Ramos (cell line): ENCODE measurements at regions not wholly inside any gene's neighbourhood (a gene's known extent, or its start where the extent isn't known, plus 50 kb on each side); places are given as distances from the start of the nearest gene placed in this dataset.

Experiments
- in situ Hi-C: fragments of 300-500 bp; cut with MboI; formaldehyde crosslinking; loops from one replicate; pipeline ENCODE4 v1.14.3; 2022; ENCODE audit warnings: low sequenced_read_pairs; ENCODE audit not compliant: unreplicated experiment

DNA sequence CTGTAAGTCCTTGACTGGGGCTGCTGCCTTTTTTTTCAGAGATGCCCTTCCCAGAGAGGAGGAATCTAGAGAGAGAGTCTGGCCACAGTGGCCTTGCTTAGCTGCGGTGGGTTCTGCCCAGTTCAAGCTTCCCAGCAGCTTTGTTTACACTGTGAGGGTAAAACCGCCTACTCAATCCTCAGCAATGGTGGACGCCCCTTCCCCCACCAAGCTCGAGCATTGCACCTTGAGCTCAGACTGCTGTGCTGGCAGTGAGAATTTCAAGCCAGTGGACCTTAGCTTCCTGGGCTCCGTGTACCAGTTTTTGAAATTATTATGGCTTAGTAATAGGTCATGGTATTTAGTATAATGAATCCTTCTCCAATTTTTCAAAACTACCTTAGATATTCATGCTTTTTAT lies 395.4 kb downstream of the NPIPA7 start:
- in situ Hi-C loops, result no loop called here

DNA sequence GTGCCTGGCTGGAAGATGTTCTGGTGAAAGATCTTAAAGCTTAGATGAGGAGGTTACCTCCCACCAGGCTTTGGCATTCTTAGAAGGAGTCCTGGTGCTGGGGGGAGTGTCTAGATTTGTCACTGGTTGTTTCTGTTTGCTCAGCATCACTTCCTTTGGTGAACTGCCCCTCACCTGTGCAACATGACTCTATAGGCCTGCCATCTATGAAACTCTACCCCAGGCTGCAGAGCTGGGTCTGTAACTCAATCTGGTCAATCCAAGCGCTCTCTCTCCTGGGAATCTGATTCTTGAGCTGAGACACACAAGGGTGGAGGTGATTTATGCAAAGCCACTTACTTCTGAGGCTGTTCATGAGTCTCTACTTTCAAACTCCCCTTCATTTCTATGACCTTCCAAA lies 399.4 kb downstream of the NPIPA7 start:
- in situ Hi-C loops, result no loop called here

DNA sequence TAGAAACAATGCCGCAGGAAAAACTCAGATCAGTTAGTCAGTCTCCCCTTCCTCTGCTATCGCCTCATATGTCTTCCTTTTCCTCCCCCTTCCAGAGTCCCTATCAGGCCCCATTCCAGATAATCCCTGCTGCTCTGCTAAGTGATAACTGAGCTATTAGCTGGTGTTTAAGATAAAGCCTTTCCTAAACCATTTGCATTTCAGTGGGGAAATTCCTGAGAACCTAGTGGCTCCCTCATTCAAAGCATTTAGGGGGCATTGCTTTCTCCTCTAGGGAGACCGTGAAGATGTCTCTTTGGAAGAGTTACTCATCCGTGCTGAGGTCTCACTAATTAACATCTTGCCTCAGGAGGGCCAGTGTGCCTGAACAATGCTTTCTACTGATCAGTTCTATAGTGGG lies 401.6 kb downstream of the NPIPA7 start:
- in situ Hi-C loops, result no loop called here

DNA sequence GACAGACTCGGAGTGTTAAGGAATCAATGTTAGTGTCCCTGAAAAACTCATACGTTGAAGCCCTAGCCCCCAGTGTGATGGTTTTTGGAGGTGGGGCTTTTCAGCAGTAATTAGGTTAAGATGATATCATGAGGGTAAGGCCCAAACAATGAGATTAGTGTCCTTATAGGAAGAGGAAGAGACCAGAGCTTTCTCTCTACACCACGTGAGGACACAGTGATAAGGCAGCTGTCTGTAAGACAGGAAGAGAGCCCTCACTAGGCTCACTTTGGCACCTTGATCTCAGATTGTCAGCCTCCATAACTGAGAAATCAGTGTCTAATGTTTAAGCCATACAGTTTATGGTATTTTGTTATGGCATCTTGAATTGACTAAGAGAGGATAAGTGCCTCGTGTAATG lies 403.2 kb downstream of the NPIPA7 start:
- in situ Hi-C loops, result no loop called here

DNA sequence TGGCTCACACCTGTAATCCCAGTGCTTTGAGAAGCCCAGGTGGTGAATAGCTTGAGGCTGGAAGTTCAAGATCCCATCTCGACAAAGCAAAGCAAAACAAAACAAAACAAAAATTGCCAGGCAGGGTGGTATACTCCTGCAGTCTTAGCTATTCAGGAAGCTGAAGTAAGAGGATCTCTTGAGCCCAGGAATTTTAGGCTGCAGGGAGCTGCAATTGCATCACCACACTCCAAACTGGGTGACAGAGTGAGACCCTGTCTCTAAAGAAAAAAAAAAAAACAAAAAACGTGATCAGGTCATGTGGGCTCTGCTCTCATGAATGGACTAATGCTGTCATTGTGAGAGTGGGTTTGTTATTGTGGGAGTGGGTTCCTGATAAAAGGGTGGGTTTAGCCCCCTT lies 409.1 kb downstream of the NPIPA7 start:
- in situ Hi-C loops, result no loop called here

DNA sequence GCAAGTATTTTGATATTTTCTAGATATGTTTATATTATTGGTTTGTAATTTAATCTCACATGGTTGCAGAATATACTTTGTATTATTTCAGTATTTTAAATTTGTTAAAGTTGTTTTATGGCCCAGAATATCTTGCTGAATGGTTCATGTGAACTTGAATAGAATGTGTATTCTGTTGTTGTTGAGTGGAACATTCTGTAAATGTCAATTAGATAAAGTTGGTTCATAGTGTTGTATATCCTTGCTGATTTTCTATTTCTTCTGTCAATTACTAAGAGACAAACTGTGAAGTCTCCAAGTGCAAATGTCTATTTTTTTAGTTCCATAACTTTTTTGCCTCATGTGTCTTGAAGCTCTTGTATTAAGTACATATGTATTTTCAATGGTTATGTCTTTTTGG lies 411.7 kb downstream of the NPIPA7 start:
- in situ Hi-C loops, result no loop called here

DNA sequence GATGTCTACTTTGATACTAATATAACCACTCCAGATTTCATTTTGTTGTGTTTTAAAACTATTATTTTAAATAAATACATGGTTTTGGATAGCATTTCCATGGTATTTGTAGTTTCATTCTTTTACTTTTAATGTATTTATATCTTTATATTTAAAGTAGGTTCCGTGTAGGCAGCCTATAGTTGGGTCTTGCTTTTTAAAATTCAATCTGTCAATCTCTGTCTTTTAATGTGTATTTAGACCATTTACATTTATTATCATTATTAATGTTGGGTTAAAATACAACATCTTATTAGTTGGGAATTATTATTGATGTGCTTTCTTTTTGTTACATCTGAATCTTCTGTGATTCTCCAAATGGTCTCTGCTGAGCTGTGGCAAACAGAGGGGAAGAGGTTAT lies 412.1 kb downstream of the NPIPA7 start:
- in situ Hi-C loops, result no loop called here

DNA sequence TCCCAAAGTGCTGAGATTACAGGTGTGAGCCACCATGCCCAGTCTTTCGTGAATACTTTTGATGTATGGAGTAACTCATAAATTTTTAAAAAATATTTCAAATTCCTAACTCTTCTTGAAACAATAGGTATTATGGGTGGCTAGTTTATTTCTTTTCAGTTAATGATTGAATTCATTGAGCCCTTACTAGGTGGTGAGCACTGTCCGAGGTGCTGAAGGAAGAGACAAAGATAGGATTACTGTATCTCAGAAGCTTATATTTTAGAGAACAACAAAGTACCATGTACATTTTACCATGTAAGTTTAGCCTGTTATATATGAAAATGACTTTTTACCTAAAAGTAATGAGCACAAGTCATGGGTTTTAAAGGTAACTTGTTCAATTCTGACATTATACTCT lies 418.3 kb downstream of the NPIPA7 start:
- in situ Hi-C loops, result no loop called here

DNA sequence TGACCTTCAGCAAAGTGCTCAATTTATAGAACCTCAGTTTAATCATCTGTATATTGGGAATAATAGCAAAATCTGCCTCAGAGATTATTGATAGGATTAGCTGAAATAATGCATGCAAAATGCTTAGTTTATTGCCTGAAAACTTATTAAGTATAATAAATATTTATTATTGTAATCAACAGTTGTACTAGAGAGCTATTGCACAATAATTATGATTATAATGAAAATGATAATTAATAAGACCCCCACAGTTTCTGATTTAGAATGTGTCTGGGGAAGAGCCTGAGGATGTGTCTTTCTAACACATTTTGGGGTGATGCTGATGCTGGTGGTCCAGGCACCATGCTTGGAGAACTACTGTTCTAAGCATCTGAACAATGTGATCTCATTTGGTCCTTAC lies 419.6 kb downstream of the NPIPA7 start:
- in situ Hi-C loops, result no loop called here

DNA sequence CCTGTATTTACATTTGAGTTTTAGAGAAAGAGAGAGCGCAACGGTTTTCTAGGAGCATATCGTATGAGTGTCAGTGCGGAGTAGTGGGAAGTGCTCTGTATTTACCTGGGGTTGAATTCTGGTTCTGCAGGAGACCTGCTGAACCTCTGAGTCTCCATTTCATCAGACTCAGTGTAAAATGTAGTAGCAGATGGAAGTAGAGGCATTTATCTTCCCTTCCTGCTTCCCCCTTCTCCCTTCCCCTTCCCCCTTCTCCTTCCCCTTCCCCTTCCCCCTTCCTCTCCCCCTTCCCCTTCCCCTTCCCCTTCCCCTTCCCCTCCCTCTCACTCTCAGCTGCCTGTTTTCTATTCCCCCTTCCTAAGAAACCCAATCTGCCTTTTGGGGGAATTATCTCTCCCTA lies 426.9 kb downstream of the NPIPA7 start:
- in situ Hi-C loops, result no loop called here

DNA sequence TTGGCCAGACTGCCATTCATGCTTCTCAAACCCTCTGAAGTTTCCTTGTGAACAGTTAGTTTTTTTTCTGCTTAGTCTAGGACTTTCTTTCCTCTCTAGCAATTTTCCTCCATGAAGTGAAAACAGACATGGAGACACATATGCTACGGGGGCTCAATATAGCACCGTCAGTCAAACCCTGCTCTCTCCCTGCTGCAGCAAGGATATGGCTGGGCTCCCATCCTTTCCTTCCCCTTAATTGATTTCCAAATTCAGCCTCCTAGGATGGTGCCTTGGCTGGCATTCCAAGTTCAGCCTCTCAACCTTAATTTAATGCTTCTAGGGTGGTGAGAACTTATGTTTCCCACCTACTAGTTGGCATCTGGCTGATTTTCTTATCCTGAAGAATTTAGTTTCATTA lies 436.7 kb downstream of the NPIPA7 start:
- in situ Hi-C loops, result no loop called here

DNA sequence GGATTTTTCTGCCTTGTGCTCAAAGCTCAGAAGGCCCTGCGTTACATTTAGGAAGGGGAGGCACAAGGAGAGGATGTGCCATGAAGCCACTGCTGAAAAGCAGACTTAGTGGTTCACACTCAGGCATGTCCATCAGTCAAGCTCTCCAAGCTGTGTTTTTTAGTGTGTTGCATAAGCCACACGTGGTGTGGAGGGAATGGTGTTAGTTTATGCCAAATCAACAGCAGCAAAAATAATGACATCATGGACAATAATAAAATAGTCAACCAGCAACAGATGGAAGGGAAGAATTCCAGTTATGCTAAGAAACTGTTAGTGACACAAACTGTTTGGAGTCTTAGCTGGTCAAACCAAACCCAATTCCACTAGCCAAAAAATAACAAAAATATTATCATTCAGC lies 438.3 kb downstream of the NPIPA7 start:
- in situ Hi-C loops, result no loop called here

DNA sequence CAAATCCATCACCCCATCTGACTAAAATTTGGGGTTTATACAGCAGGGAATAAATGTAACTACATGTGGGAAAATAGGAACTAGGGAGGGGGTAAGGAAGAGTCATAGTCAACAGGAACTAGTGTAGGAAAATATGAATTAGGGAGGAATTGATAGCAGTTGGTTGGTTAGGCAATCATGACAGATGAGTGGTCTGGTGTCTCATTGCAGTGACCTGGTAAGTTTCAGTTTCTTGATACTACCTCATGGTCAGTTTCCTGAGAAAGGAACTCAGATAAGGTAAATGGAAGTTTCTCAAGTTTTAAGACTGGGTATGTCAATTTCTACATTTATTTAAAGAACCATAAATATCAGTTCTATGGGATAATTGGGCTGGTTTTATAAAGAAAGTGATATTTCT lies 442.3 kb downstream of the NPIPA7 start:
- in situ Hi-C loops, result no loop called here

DNA sequence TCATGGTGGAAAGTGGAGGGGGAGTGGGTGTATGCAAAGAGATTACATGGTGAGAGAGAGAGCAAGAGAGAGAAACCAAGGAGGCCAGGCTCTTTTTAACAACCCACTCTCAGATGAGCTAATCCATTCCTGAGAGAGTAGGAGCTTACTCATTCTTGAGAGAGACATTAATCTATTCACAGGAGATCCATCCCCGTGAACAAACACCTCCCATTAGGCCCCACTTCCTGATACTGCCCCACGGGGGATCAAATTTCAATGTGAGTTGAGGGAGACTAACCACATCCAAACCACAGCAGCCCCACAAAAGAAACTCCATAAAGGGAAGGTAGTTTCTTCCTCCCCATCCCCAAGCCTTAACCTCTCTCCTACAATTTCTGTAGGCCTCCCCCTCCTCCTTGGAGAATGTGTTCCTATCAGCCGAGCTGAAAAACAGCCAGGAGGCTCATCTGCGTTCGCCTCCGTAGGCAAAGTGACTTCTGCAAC lies 450.0 kb downstream of the NPIPA7 start:
- in situ Hi-C loops, result no loop called here

DNA sequence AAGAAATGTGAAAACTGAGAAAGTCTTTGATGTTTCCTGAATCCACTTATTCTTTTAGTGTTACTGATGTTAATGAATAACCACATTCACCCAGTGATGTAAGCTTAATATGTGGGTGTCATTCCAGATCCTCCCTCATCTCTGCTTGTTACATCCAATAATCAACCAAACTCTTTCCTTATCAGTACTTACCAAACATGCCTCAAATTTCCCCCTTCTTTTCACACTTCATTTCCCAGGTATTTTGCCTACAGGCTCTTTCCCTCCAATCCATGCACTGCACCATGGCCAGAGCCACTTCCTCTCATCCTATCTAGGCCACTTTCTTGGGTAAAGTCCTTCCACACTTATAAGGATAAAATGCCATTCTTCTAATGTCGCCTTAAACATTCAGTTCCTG lies 451.5 kb downstream of the NPIPA7 start:
- in situ Hi-C loops, result no loop called here

DNA sequence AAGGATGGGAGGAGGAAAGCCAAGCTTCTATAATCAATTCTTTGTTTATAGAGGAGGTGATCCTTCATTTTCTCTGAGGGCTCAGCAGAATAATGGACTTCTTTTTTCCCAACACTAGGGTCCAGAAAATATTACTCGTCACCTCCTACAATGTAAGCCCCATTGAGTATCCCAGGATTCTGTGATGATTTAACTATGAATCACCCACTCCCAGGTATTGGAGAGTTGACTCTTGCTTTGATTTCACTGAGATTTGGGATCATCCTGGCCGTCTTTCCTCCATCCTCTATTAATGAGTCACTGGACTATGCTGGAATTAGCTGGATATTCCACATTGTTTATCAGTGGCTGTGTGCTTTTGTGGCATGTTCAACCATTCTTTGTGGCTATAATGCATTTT lies 452.0 kb downstream of the NPIPA7 start:
- in situ Hi-C loops, result no loop called here

DNA sequence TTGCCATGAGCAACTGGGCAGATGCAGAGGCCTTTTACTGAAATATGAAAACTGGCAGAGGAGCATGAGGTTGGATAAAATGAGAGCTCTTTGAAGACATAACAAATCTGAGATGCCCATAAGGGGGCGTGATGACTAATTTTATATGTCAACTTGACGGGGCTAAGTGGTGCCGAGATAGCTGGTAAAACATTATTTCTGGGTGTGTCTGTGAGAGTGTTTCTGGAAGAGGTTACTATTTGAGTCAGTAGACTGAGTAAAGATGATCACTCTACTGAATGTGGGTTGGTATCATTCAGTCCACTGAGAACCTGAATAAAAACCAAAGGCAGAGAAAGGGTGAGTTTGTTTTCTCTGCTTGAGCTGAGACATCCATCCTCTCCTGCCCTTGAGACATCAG lies 454.2 kb downstream of the NPIPA7 start:
- in situ Hi-C loops, result no loop called here

DNA sequence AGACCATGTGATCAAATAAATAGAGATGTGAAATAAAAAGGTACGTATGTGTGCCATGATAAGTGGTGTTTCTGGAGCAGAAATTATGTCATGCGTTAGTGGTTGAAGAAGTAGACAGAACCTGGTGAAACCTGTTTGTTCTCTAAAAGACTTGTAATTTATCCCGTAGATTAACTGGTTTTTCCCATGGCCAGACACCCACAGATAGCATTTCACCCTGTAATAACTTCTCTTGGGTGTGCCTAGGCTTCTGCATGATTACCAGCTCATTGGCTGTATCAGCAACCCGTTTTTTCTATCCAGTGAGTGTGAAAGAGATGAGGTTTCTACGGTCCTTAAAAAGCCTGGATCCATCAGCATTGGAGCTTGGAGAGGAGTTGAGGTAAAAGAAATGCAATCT lies 471.3 kb downstream of the NPIPA7 start:
- in situ Hi-C loops, result loop anchor here (25.0 kb wide), 1 partner anchor 737 kb away; no protein-coding TSS in a partner anchor

DNA sequence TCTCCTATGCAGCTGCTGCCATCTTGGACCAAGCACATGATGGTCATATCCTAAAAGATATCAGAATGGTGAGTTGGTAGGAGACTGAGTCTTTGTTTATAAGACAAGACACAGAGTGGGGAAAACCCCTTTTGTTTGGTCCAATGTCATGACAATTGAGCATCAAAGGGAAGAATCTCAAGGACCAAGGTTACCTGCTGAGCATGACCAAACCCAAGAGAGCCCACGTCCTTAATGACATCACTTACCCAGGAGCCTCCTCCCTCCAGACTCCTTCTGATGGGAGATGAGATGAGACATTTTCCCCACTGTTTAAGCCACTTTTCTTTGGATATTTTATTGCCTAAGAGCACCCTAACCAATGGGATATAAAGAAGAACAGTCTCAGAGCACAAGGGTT lies 478.1 kb downstream of the NPIPA7 start:
- in situ Hi-C loops, result loop anchor here (25.0 kb wide), 1 partner anchor 730 kb away; no protein-coding TSS in a partner anchor

DNA sequence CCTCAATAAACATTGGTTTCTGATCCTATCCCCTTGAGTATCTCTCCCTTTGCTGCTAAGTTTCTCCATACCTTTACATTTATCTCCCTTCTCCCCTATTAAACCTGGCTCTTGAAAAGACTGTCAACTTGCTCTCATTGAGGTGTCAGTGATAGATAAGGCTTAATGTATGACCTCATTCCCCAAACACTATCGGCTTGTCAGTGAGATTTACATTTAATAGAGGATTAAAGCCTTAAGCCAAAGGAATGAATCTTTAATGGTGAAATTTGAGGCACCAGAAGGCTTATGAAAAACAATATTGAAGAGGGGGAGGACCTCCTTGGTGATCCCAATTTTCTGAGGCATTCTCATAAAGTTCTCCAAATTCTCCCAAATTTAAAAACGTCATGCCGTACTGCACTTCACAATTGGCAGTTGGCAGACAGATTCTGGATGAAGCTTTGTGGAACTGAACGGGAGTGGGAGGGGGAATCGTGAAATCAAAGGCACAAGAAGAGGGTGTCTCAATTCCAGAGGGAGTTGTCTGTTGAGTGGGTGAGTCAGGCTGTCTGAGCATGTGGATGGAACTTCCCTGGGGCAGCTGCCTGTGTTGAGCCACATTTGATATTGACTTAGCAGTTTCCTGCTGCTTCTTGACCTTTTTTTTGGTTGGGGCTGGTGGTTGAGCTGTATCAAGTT lies 478.8 kb downstream of the NPIPA7 start:
- in situ Hi-C loops, result loop anchor here (25.0 kb wide), 1 partner anchor 730 kb away; no protein-coding TSS in a partner anchor

DNA sequence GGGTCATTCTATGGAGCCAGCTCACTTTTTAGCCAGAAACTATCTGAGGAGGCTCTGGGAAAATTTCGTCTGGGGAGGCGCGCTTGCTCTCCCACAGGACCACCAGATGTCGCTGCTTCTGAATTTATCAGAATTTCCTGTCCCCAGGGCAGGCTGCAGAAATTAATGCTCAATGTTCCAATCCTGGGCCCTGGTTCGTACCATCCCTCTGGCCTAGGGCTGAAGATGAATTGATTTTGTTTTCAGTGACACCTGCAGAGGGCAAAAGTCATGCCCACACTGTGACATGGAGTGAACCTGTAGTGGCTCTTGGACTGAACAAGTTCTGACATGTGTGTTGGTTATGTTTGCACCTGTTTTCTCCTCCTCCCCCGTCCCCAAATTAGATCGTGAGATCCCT lies 482.6 kb downstream of the NPIPA7 start:
- in situ Hi-C loops, result loop anchor here (25.0 kb wide), 1 partner anchor 726 kb away; no protein-coding TSS in a partner anchor

DNA sequence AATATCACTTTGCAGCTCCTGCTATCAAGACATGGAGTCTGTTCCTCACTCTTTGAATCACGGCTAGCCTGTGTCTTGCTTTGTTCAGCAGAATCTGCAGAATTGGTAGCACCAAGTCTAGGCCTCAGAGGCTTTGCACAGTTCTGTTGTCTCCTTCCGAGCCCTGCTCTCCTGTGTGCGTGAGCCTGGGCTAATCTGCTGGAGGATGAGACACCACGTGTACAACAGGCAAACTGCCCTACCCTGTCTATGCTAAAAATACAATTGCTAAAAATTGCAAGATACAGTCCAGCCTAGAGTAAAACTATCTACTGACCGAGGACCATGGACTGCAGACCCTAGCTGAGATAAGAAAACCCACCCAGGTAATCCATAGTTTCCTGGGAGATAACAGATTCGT lies 484.7 kb downstream of the NPIPA7 start:
- in situ Hi-C loops, result loop anchor here (25.0 kb wide), 1 partner anchor 724 kb away; no protein-coding TSS in a partner anchor
